Type B pancreatic cell (in vitro differentiated cells): ENCODE measurements at regions not wholly inside any gene's neighbourhood (a gene's known extent, or its start where the extent isn't known, plus 50 kb on each side); places are given as distances from the start of the nearest gene placed in this dataset.

ENCODE experiments used
- DNase-seq: peaks from one replicate; pipeline ENCODE4 v3.0.0; 2021; ENCODE audit warnings: mixed read lengths; ENCODE audit not compliant: unreplicated experiment; ENCODE audit errors: extremely low spot score
- H3K27ac Mint-ChIP-seq: 2 replicates; pipeline ENCODE4 v1.8.0; 2021; ENCODE audit warnings: mild to moderate bottlenecking, mixed read lengths
- H3K27me3 Mint-ChIP-seq: 2 replicates; pipeline ENCODE4 v1.8.0; 2021; ENCODE audit warnings: mixed read lengths
- H3K36me3 Mint-ChIP-seq: 2 replicates; pipeline ENCODE4 v1.8.0; 2021; ENCODE audit warnings: mixed read lengths
- H3K4me1 Mint-ChIP-seq: one replicate; pipeline ENCODE4 v1.8.0; 2021; ENCODE audit warnings: mixed read lengths; ENCODE audit not compliant: unreplicated experiment
- H3K4me3 Mint-ChIP-seq: 2 replicates; pipeline ENCODE4 v1.8.0; 2021; ENCODE audit warnings: mild to moderate bottlenecking, mixed read lengths
- H3K9me3 Mint-ChIP-seq: 2 replicates; pipeline ENCODE4 v1.8.0; 2021; ENCODE audit warnings: mixed read lengths
- CTCF ChIP-seq: fragments of 200-600 bp; sonication (generic); conservative IDR thresholded peaks from 2 replicates; pipeline ENCODE4 v1.5.0; 2021; ENCODE audit warnings: antibody characterized with exemption, mild to moderate bottlenecking

GRCh38 chr9:7601739-7602138 lies 197.8 kb downstream of the DMAC1 start:
- no peak for DNase-seq
- TF ChIP-seq CTCF, result no peak
- peaks cover under 1% of the 10 kb centered on the region for H3K4me1 Mint-ChIP-seq
- H3K27me3 Mint-ChIP-seq, result peaks cover 3% of the 10 kb centered on the region
- H3K27ac Mint-ChIP-seq, result no peak overlapping the region
- no peaks in the 10 kb centered on the region for H3K36me3 Mint-ChIP-seq
- H3K9me3 Mint-ChIP-seq, result no peaks in the 10 kb centered on the region
- H3K4me3 Mint-ChIP-seq, result no peak overlapping the region

GRCh38 chr9:7597716-7598115 lies 201.9 kb downstream of the DMAC1 start:
- no peak for DNase-seq
- Mint-ChIP-seq H3K4me3 (no peak overlapping the region), H3K27me3 (peaks cover 3% of the 10 kb centered on the region), H3K27ac (no peak overlapping the region), H3K4me1 (no peaks in the 10 kb centered on the region), H3K9me3 (peaks cover 10% of the 10 kb centered on the region), H3K36me3 (no peaks in the 10 kb centered on the region)
- no peak for TF ChIP-seq CTCF

- no peak for DNase-seq
- H3K9me3 Mint-ChIP-seq, result peaks cover 10% of the 10 kb centered on the region
- H3K36me3 Mint-ChIP-seq, result no peaks in the 10 kb centered on the region
- no peaks in the 10 kb centered on the region for H3K4me1 Mint-ChIP-seq
- peak; percentile 64 for TF ChIP-seq CTCF
- H3K4me3 Mint-ChIP-seq, result no peak overlapping the region
- no peak overlapping the region for H3K27ac Mint-ChIP-seq
- no peaks in the 10 kb centered on the region for H3K27me3 Mint-ChIP-seq
Measured at GRCh38 chr9:7592321-7593316, 207.0 kb downstream of the DMAC1 start.

- DNase-seq, result no peak
- Mint-ChIP-seq H3K36me3 (no peaks in the 10 kb centered on the region), H3K9me3 (peaks cover 10% of the 10 kb centered on the region), H3K4me3 (no peak overlapping the region), H3K27ac (no peak overlapping the region), H3K4me1 (no peaks in the 10 kb centered on the region), H3K27me3 (no peaks in the 10 kb centered on the region)
- no peak for TF ChIP-seq CTCF
Measured at GRCh38 chr9:7591501-7591900, 208.1 kb downstream of the DMAC1 start.

- no peak for TF ChIP-seq CTCF
- peaks cover 4% of the 10 kb centered on the region for H3K4me1 Mint-ChIP-seq
- no peak for DNase-seq
- no peak overlapping the region for H3K4me3 Mint-ChIP-seq
- no peaks in the 10 kb centered on the region for H3K36me3 Mint-ChIP-seq
- peaks cover 13% of the 10 kb centered on the region for H3K9me3 Mint-ChIP-seq
- H3K27me3 Mint-ChIP-seq, result peaks cover 3% of the 10 kb centered on the region
- H3K27ac Mint-ChIP-seq, result no peak overlapping the region
Measured at GRCh38 chr9:7580568-7580967, 219.0 kb downstream of the DMAC1 start.
